ENCODE measurements at regions not wholly inside any gene's neighbourhood (a gene's known extent, or its start where the extent isn't known, plus 50 kb on each side); places are given as distances from the start of the nearest gene placed in this dataset.
"Not testable (repeated sequence)": the region's sequence is repeated elsewhere in the genome, so short reads cannot be mapped to it uniquely, and the experiment has no call there.

- in situ Hi-C loops (cut with MboI; ENCODE audit: low sequenced_read_pairs): no loop called here
Observed at GRCh38 chr20:51930775-51931174, 128.5 kb upstream of the SALL4 start.

GRCh38 chr20:51928931-51929330 is 126.6 kb upstream of the SALL4 start:
- in situ Hi-C loops (cut with MboI; ENCODE audit: low sequenced_read_pairs): no loop called here

GRCh38 chr20:51927970-51928369 is 125.6 kb upstream of the SALL4 start:
- in situ Hi-C loops (cut with MboI; ENCODE audit: low sequenced_read_pairs): not testable (repeated sequence)

- in situ Hi-C loops (cut with MboI; ENCODE audit: low sequenced_read_pairs): no loop called here
Observed at GRCh38 chr20:51926670-51927305, 124.5 kb upstream of the SALL4 start.

GRCh38 chr20:51924509-51924908 is 122.2 kb upstream of the SALL4 start:
- in situ Hi-C loops (cut with MboI; ENCODE audit: low sequenced_read_pairs): no loop called here

- in situ Hi-C loops (cut with MboI; ENCODE audit: low sequenced_read_pairs): no loop called here
Observed at GRCh38 chr20:51923633-51924032, 121.3 kb upstream of the SALL4 start.

GRCh38 chr20:51922812-51923211 is 120.5 kb upstream of the SALL4 start:
- in situ Hi-C loops (cut with MboI; ENCODE audit: low sequenced_read_pairs): not testable (repeated sequence)

GRCh38 chr20:51918561-51918960 is 116.2 kb upstream of the SALL4 start:
- in situ Hi-C loops (cut with MboI; ENCODE audit: low sequenced_read_pairs): no loop called here

GRCh38 chr20:51917886-51918535 is 115.7 kb upstream of the SALL4 start:
- in situ Hi-C loops (cut with MboI; ENCODE audit: low sequenced_read_pairs): no loop called here

- in situ Hi-C loops (cut with MboI; ENCODE audit: low sequenced_read_pairs): no loop called here
Observed at GRCh38 chr20:51916244-51916643, 113.9 kb upstream of the SALL4 start.

- in situ Hi-C loops (cut with MboI; ENCODE audit: low sequenced_read_pairs): no loop called here
Observed at GRCh38 chr20:51914758-51915157, 112.4 kb upstream of the SALL4 start.

- in situ Hi-C loops (cut with MboI; ENCODE audit: low sequenced_read_pairs): no loop called here
Observed at GRCh38 chr20:51910321-51911050, 108.2 kb upstream of the SALL4 start.

- in situ Hi-C loops (cut with MboI; ENCODE audit: low sequenced_read_pairs): no loop called here
Observed at GRCh38 chr20:51906679-51907078, 104.4 kb upstream of the SALL4 start.

GRCh38 chr20:51906049-51906448 is 103.7 kb upstream of the SALL4 start:
- in situ Hi-C loops (cut with MboI; ENCODE audit: low sequenced_read_pairs): no loop called here

- in situ Hi-C loops (cut with MboI; ENCODE audit: low sequenced_read_pairs): no loop called here
Observed at GRCh38 chr20:51902933-51903332, 100.6 kb upstream of the SALL4 start.

GRCh38 chr20:51900443-51900842 is 98.1 kb upstream of the SALL4 start:
- in situ Hi-C loops (cut with MboI; ENCODE audit: low sequenced_read_pairs): no loop called here

- in situ Hi-C loops (cut with MboI; ENCODE audit: low sequenced_read_pairs): no loop called here
Observed at GRCh38 chr20:51899674-51900073, 97.4 kb upstream of the SALL4 start.

GRCh38 chr20:51898788-51899187 is 96.5 kb upstream of the SALL4 start:
- in situ Hi-C loops (cut with MboI; ENCODE audit: low sequenced_read_pairs): no loop called here

- in situ Hi-C loops (cut with MboI; ENCODE audit: low sequenced_read_pairs): no loop called here
Observed at GRCh38 chr20:51894619-51895018, 92.3 kb upstream of the SALL4 start.

GRCh38 chr20:51894201-51894600 is 91.9 kb upstream of the SALL4 start:
- in situ Hi-C loops (cut with MboI; ENCODE audit: low sequenced_read_pairs): no loop called here

- in situ Hi-C loops (cut with MboI; ENCODE audit: low sequenced_read_pairs): no loop called here
Observed at GRCh38 chr20:51893723-51894122, 91.4 kb upstream of the SALL4 start.

- in situ Hi-C loops (cut with MboI; ENCODE audit: low sequenced_read_pairs): no loop called here
Observed at GRCh38 chr20:51890003-51890402, 87.7 kb upstream of the SALL4 start.
